GM23338 (cell line): ENCODE measurements at regions not wholly inside any gene's neighbourhood (a gene's known extent, or its start where the extent isn't known, plus 50 kb on each side); places are given as distances from the start of the nearest gene placed in this dataset.

Source experiments
- CREB1 ChIP-seq: fragments of 250-450 bp; sonication (Bioruptor Pico); IDR thresholded peaks from 2 replicates; pipeline ENCODE4 v1.5.0; 2020; ENCODE audit warnings: low read depth, mild to moderate bottlenecking, moderate library complexity
- CTCF ChIP-seq, 2 experiments: fragments of 200-600 bp in 1 of 2; sonication (generic) in 1 of 2; conservative IDR thresholded peaks; 2 replicates each; pipeline versions ENCODE4 v1.5.1 to v1.6.1; 2016 to 2017; ENCODE audit warnings: antibody characterized with exemption in 2 of 2, low read depth in 2 of 2, mild to moderate bottlenecking in 2 of 2, moderate library complexity in 1 of 2
- EZH2 ChIP-seq: fragments of 200-600 bp; sonication (generic); IDR thresholded peaks from one replicate; pipeline ENCODE4 v1.8.0; 2017; ENCODE audit warnings: antibody characterized with exemption, mild to moderate bottlenecking, low read depth; ENCODE audit not compliant: unreplicated experiment
- JUNB ChIP-seq: IDR thresholded peaks from one replicate; pipeline ENCODE4 v1.6.1; 2016; ENCODE audit warnings: antibody characterized with exemption; ENCODE audit not compliant: unreplicated experiment
- NANOG ChIP-seq: IDR thresholded peaks from 2 replicates; pipeline ENCODE4 v1.6.1; 2016; ENCODE audit warnings: antibody characterized with exemption, borderline replicate concordance
- REST ChIP-seq: IDR thresholded peaks from one replicate; pipeline ENCODE4 v1.6.1; 2018; ENCODE audit warnings: antibody characterized with exemption; ENCODE audit not compliant: unreplicated experiment

- TF ChIP-seq EZH2: no peak
- no peak for TF ChIP-seq CTCF (conservative IDR thresholded peaks at IDR 0.05; ENCODE audit: low read depth in 2 of 2)
- TF ChIP-seq REST: no peak
- TF ChIP-seq JUNB: no peak
- no peak for TF ChIP-seq NANOG
- no peak for TF ChIP-seq CREB1 (CRISPR knock-in tag)
These were observed 95.5 kb upstream of the DPT start for GRCh38 chr1:168824418-168825065.
